IPS-18a (cell line): ENCODE measurements at regions not wholly inside any gene's neighbourhood (a gene's known extent, or its start where the extent isn't known, plus 50 kb on each side); places are given as distances from the start of the nearest gene placed in this dataset.

ENCODE experiments used
- H3K27ac ChIP-seq: one replicate; pipeline ENCODE4 v1.5.1; 2013; ENCODE audit warnings: low read length
- H3K27me3 ChIP-seq: one replicate; pipeline ENCODE4 v1.6.1; 2013; ENCODE audit warnings: mild to moderate bottlenecking, low read length; ENCODE audit not compliant: control insufficient read depth, insufficient read depth
- H3K36me3 ChIP-seq: one replicate; pipeline ENCODE4 v1.6.1; 2013; ENCODE audit warnings: low read depth, low read length; ENCODE audit not compliant: control insufficient read depth
- H3K4me1 ChIP-seq: one replicate; pipeline ENCODE4 v1.6.1; 2013; ENCODE audit warnings: low read depth, low read length; ENCODE audit not compliant: control insufficient read depth
- H3K4me3 ChIP-seq: one replicate; pipeline ENCODE4 v1.5.1; 2013; ENCODE audit warnings: low read length
- H3K9ac ChIP-seq: one replicate; pipeline ENCODE4 v1.6.1; 2013; ENCODE audit warnings: mild to moderate bottlenecking, low read length, moderate library complexity
- H3K9me3 ChIP-seq: one replicate; pipeline ENCODE4 v1.6.1; 2013; ENCODE audit warnings: low read depth, low read length; ENCODE audit not compliant: control insufficient read depth

DNA sequence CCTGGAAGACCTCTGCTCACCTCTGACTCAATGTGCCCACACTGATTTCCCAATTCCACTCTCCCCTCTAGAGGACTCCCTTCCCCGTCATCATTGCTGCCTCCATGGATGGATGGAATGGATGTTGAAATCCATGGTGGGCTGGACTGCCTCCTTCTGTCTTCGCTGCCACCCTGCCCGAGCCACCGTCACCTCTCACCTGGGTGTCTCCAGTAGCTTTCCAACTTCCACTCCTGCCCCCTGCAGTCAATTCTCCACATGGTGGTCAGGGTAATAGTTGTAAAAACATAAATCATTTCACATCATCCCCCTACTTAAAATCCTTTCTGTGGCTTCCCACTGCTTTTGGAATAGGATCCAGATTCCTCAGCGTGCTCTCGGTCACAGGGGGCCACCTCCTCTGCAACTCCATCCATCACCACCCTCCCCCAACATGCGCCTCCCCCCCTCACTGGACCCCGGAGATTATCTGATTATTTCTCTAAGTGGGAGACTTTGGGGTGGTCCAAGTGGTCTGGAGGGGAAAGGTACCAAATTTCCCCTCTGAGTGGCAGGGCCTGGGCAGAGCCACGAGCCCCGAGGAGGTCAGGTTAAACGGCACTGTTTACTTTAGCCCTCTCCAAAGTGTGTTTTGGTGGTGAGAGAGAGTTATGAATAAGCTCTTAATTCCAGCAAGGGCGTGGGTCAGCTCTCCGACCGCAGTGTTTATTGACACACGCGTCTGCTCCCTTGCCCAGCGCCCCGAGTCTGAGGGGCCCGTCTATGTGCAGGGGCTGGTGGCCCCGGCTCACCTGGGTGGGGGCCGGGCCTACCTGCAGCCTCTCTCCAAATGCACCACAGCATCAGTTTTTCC is 313.7 kb downstream of the MN1 start:
- no peak overlapping the region for H3K9ac ChIP-seq
- H3K27ac ChIP-seq = no peak overlapping the region
- H3K4me1 ChIP-seq = no peaks in the 10 kb centered on the region
- H3K4me3 ChIP-seq = no peak overlapping the region
- no peaks in the 10 kb centered on the region for H3K27me3 ChIP-seq
- no peaks in the 10 kb centered on the region for H3K36me3 ChIP-seq
- H3K9me3 ChIP-seq = no peaks in the 10 kb centered on the region

DNA sequence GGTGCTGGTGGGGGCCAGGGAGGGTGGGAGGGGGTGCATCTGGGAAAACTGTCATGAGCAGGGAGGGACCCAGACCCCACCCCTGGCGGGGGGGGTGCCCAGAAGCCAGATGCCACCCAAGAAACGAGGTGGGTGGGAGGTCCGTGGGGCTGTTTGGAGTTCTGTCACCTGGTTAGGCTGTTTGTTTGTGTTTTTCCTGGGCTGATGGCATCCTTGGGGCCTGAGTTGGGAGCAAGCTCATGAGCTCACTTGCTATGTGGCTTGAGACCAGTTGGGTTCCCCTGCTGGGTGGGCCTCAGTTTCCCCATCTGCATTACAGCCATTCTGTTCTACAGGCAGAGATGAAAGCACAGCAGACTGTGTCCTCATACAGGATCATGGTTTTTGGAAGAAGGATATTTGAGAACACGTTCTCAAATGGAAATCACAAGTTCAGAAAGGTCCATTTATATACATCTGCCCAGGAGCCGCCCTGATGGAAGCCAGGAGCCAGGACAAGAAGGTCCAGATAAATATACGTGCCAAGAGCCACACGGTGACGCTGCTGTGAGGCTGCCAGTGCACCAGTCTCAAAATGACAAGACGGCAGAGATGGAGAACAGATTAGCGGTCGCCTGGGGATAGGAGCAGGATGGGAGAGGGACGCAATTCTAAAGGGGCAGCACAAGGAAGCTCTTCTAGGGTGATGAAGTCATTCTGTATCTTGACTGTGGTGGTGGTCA is 312.9 kb downstream of the MN1 start:
- no peaks in the 10 kb centered on the region for H3K27me3 ChIP-seq
- H3K36me3 ChIP-seq = no peaks in the 10 kb centered on the region
- no peaks in the 10 kb centered on the region for H3K9me3 ChIP-seq
- H3K27ac ChIP-seq = no peak overlapping the region
- H3K9ac ChIP-seq = no peak overlapping the region
- H3K4me3 ChIP-seq = no peak overlapping the region
- no peaks in the 10 kb centered on the region for H3K4me1 ChIP-seq

DNA sequence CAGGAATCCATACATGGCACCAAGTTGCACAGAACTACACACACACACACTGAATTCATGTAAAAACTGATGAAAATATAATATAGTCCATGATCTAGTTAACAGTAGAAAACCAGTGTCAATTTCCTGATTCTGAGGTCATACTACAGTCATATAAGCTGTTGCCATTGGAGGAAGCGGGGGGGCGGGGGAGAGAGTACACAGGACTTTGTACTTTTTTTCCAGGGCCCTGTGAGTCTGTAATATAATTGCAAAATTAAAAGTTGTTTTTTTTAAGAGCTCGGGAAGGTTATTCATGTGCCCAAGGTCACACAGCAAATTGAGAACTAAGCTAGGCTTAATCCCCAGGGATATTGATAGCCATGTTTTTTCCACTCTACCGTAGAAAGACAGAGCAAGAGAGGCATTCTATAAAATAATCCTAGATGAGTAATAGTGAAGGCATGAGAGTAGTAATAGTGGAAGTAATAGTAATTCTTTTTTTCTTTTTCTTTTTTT is 312.3 kb downstream of the MN1 start:
- H3K4me3 ChIP-seq = no peak overlapping the region
- H3K27me3 ChIP-seq = no peaks in the 10 kb centered on the region
- no peak overlapping the region for H3K9ac ChIP-seq
- H3K4me1 ChIP-seq = no peaks in the 10 kb centered on the region
- H3K36me3 ChIP-seq = no peaks in the 10 kb centered on the region
- H3K27ac ChIP-seq = no peak overlapping the region
- H3K9me3 ChIP-seq = no peaks in the 10 kb centered on the region

DNA sequence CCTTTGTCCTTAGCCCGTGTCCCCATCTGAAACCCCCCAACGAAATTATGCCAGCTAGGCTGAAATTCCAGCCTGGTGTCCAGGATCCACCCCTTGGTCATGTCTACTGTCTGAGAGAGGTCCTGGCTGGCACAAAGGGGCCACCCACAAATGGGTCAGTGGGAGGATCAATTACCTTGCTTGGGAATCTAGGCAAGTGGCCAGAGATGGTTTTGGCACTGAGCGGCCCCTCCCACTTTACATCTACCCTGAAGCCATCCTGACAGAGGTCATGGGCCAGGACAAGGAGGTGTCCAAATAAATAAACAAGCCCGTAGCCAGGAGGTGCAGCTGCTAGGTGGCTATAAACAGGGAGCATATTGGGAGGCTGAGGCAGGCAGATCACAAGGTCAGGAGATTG is 311.5 kb downstream of the MN1 start:
- H3K9me3 ChIP-seq = no peaks in the 10 kb centered on the region
- no peak overlapping the region for H3K9ac ChIP-seq
- H3K4me1 ChIP-seq = peaks cover 3% of the 10 kb centered on the region
- no peak overlapping the region for H3K4me3 ChIP-seq
- H3K36me3 ChIP-seq = no peaks in the 10 kb centered on the region
- H3K27me3 ChIP-seq = no peaks in the 10 kb centered on the region
- no peak overlapping the region for H3K27ac ChIP-seq

DNA sequence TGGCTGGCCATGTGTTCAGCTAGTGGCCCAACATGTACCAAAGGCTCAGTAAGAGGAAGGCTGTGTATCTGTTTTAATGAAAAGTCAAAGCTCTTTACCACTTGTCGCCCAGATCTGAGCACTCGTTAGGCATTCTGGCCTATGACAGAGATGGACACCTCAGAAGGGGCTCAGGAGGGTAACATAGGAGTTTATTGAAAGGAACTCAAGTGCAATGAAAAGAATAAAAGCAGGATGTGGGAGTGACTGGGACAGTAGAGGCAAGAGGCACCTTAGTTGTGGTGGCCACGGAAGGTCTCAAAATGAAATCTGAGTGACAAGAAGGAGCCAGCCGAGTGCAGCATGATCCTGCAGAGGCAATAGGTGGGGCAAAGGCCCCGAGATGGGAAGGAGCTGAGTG is 309.7 kb downstream of the MN1 start:
- no peak overlapping the region for H3K27ac ChIP-seq
- H3K27me3 ChIP-seq = no peaks in the 10 kb centered on the region
- no peak overlapping the region for H3K9ac ChIP-seq
- H3K4me3 ChIP-seq = no peak overlapping the region
- no peaks in the 10 kb centered on the region for H3K9me3 ChIP-seq
- peaks cover 9% of the 10 kb centered on the region for H3K4me1 ChIP-seq
- no peaks in the 10 kb centered on the region for H3K36me3 ChIP-seq

DNA sequence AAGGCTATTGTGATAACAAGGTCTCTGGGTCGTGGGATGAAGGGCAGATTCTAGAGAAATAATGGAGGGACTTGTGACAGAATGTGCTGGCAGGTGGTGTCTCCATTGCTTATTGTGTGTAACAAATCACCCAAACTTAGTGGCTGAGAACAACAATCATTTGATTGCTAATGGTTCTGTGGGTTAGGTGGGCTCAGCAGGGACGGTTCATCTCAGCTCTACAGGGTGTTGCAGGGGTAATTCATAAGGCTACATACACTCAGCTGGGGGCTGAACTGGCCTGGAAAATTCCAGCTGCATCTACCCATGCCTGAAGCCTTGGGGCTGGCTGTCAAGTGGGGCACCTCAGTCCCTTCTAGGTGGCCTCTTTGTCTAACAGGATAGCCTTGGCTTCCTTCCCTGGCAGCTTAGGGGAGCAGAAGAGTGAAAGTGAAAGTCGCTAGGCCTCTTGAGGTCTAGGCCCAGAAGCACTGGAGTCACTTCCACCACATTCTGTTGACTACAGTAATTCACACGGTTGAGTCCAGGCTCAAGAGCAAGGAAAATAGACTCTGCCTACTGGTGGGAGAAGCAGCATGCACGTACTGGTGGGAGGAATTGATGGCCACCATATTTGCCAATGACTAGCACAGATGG is 308.9 kb downstream of the MN1 start:
- Histone ChIP-seq H3K4me3 (no peak overlapping the region), H3K9ac (no peak overlapping the region), H3K4me1 (peaks cover 9% of the 10 kb centered on the region), H3K9me3 (no peaks in the 10 kb centered on the region), H3K36me3 (no peaks in the 10 kb centered on the region), H3K27ac (no peak overlapping the region), H3K27me3 (no peaks in the 10 kb centered on the region)

DNA sequence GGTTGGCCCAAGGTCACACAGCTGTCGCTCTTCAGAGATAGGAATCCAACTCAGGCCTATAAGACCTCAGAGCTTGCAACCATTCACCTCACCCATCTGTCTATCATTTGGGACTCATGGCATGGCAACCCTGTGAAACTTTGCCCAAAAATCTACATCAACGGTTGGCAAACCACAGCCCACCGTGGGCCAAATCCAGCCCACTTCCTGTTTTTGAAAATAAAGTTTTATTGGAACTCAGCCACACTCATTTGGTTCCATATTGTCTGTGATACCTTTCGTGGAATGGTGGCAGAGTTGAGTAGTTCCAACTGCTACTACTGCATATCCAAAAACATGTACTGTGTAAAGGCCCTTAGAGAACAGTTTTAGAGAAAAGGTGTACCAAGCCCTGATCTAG is 307.8 kb downstream of the MN1 start:
- Histone ChIP-seq H3K27ac (no peak overlapping the region), H3K4me1 (peaks cover 9% of the 10 kb centered on the region), H3K9me3 (no peaks in the 10 kb centered on the region), H3K4me3 (no peak overlapping the region), H3K36me3 (no peaks in the 10 kb centered on the region), H3K27me3 (no peaks in the 10 kb centered on the region), H3K9ac (no peak overlapping the region)

DNA sequence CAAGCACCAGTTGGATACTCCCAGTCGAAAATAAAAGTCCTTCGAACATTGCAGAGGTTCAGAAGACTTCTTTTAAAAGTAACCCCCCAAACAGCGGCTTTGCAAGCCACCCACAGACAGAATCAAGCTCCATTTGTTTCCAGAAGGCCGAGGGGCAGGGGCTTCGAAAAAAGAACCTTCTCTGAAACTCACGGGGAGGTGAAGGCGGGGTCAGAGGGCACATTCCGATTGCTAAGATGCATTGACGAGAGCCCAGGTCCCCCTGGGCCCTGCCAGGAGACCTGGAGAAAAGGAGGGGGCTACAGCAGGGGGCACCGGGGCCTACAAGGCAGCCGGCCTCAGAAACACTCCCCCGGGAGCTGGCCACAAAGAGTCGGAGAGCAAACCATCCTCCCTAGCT is 306.8 kb downstream of the MN1 start:
- Histone ChIP-seq H3K27me3 (no peaks in the 10 kb centered on the region), H3K9ac (no peak overlapping the region), H3K4me1 (peaks cover 9% of the 10 kb centered on the region), H3K9me3 (no peaks in the 10 kb centered on the region), H3K27ac (no peak overlapping the region), H3K4me3 (no peak overlapping the region), H3K36me3 (no peaks in the 10 kb centered on the region)

DNA sequence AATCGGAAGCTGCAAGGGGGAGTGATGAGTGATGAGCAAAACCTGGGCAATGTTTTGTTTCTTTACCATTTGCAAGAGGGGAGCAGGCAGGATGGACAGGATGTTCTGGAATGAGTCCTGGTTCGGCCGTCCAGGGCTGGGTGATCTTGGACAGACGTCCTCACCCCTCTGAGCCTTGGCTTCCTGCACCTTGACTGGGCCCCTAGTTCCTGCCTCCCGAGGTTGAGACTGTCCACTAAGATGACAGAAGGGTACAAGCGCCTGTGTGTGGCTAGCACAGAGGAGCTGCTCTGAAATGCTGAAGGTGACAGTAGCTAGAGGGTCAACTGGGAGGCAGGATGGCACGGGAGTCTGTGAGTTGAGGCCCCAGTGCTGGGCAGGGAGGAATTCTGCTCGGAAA is 306.2 kb downstream of the MN1 start:
- Histone ChIP-seq H3K9ac (no peak overlapping the region), H3K4me3 (no peak overlapping the region), H3K27me3 (no peaks in the 10 kb centered on the region), H3K9me3 (no peaks in the 10 kb centered on the region), H3K36me3 (no peaks in the 10 kb centered on the region), H3K4me1 (peaks cover 9% of the 10 kb centered on the region), H3K27ac (no peak overlapping the region)

DNA sequence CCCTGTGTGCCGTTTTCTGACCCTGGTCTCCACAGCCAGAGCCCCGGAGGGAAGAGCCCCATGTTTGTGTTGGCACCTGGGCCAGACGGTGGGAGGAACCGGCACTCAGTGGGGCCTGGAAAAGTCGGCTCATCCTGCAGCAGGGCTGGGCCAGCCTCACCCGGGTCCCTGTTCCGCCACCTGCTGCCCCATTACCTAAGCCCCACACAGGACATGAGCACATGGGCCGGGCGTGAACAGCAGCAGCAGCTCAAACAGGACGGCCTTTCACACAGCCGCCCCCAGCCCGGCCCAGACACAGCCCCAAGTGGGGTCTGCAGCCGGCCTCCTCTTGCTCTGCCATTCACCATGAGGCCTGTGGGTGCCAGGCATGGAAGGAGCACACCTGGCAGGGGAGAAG is 302.4 kb downstream of the MN1 start:
- Histone ChIP-seq H3K4me1 (peaks cover 16% of the 10 kb centered on the region), H3K9me3 (no peaks in the 10 kb centered on the region), H3K36me3 (no peaks in the 10 kb centered on the region), H3K27ac (no peak overlapping the region), H3K9ac (no peak overlapping the region), H3K27me3 (no peaks in the 10 kb centered on the region), H3K4me3 (no peak overlapping the region)

DNA sequence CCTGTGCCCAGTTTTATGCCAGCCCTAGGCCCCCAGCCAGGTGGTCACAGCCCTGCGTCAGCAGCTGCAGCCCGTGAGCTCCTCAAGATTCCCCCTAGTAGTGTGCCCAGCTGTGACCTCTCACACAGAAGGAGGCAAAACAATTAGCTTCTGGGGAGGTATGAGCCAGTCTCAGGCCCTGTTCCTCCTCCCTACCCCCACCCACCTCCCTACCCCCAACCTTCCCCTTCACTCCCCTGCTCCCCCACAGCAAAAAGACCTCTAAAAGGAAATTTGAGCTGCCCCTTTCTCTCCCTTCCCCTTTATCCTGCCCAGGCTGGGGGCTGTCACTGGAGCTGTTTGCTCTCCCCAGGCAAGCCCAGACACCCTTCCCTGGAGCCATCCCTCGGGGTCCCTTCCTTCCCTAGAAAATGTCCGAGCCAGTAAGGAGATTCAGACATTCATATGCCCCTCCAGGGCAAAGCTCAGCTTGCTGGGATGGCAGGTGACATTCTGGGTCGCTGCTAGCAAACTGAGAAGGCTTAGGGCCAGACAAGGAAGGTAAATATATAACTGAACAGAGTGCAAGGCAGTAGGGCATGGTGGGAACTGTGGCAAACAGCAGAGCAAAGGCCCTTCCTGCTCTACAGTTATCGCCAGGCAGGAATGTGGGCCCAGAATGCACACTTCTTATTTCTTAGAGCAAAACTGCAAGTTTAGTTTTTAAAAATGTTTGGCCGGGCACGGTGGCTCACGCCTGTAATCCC is 300.2 kb downstream of the MN1 start:
- Histone ChIP-seq H3K27ac (no peak overlapping the region), H3K36me3 (no peaks in the 10 kb centered on the region), H3K27me3 (no peaks in the 10 kb centered on the region), H3K9ac (no peak overlapping the region), H3K4me3 (no peak overlapping the region), H3K9me3 (no peaks in the 10 kb centered on the region), H3K4me1 (peaks cover 7% of the 10 kb centered on the region)
